ENCODE measurements at regions not wholly inside any gene's neighbourhood (a gene's known extent, or its start where the extent isn't known, plus 50 kb on each side); places are given as distances from the start of the nearest gene placed in this dataset.

DNA sequence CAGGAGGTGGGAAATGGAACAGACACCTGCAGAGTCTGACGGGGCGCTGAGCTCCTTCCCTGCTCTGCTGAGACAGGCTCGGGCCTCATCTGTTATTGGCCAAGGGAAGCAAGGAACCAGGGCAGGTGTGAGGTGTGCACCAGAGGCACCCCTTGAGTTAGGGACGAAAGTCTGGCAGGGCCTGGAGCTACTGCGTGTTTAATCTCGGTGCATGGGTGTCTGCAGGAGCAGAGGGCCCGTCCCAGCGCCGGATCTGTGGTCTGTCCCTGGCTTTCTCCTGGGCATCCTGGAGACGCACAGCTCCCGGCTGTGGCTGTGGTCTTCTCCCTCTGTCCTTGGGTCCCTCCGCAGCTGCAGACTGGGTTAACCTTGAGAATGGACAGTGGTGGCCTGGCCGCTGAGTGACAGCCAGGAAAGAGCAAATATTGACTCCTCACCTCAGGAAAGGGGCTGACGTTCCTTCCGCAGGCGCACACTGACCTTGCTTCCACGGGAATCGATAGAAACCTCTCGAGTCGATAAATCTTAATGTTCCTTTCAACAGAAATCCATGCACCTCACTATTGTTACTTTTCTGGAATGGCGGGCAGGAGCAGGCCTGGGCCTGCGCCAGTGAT is 975.6 kb downstream of the BRD1 start:
- H3K27me3 ChIP-seq = no peaks in the 10 kb centered on the region
- no peaks in the 10 kb centered on the region for H3K4me1 ChIP-seq (ENCODE audit: low read depth)
- no peaks in the 10 kb centered on the region for H3K9me3 ChIP-seq (ENCODE audit: low read depth)
- TF ChIP-seq, protein P1, sequence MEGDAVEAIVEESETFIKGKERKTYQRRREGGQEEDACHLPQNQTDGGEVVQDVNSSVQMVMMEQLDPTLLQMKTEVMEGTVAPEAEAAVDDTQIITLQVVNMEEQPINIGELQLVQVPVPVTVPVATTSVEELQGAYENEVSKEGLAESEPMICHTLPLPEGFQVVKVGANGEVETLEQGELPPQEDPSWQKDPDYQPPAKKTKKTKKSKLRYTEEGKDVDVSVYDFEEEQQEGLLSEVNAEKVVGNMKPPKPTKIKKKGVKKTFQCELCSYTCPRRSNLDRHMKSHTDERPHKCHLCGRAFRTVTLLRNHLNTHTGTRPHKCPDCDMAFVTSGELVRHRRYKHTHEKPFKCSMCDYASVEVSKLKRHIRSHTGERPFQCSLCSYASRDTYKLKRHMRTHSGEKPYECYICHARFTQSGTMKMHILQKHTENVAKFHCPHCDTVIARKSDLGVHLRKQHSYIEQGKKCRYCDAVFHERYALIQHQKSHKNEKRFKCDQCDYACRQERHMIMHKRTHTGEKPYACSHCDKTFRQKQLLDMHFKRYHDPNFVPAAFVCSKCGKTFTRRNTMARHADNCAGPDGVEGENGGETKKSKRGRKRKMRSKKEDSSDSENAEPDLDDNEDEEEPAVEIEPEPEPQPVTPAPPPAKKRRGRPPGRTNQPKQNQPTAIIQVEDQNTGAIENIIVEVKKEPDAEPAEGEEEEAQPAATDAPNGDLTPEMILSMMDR (IDR thresholded peaks at IDR 0.05; ENCODE audit: low read depth, low read length) = no peak
- H3K4me3 ChIP-seq = no peak overlapping the region
- no peaks in the 10 kb centered on the region for H3K36me3 ChIP-seq
- no peak overlapping the region for H3K27ac ChIP-seq
- DNase-seq (ENCODE audit: low read depth in 1 of 2, low spot score in 1 of 2) = no peak

DNA sequence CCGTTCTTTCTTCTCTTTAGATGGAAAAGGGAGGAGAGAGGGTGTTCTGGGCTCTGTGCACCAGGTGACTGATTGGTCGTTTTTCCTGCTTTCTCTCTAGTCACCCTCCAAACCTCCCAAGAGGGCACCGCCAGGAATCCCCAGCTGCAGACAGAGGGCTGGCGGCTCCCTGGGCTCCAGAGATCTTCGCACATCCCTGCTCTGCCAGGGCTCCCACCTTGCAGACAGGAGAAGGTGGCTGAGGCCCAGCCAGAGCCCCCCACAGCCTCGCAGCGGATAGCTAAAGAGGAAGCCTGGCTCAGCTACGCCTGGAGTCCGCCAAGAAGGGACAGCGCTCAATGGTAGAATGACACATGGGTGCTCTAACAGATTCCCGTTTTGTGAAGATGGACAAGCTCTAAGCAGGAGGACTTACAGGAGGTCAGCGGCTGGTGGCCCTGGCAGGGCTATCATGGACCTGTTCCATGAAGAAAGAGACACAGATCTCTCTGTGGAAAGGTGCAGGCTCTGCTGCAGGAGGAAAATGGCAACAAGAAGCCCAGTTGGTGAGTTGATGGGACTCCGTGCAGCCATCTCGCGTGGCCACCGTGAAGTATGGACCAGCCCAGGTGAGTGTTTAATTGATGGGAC is 976.9 kb downstream of the BRD1 start:
- Histone ChIP-seq H3K4me3 (no peak overlapping the region), H3K27ac (no peak overlapping the region), H3K27me3 (no peaks in the 10 kb centered on the region), H3K4me1 (ENCODE audit: low read depth) (no peaks in the 10 kb centered on the region), H3K9me3 (ENCODE audit: low read depth) (no peaks in the 10 kb centered on the region), H3K36me3 (no peaks in the 10 kb centered on the region)
- TF ChIP-seq, protein P1 (IDR thresholded peaks at IDR 0.05; ENCODE audit: low read depth, low read length) = no peak
- no peak for DNase-seq (ENCODE audit: low read depth in 1 of 2, low spot score in 1 of 2)

DNA sequence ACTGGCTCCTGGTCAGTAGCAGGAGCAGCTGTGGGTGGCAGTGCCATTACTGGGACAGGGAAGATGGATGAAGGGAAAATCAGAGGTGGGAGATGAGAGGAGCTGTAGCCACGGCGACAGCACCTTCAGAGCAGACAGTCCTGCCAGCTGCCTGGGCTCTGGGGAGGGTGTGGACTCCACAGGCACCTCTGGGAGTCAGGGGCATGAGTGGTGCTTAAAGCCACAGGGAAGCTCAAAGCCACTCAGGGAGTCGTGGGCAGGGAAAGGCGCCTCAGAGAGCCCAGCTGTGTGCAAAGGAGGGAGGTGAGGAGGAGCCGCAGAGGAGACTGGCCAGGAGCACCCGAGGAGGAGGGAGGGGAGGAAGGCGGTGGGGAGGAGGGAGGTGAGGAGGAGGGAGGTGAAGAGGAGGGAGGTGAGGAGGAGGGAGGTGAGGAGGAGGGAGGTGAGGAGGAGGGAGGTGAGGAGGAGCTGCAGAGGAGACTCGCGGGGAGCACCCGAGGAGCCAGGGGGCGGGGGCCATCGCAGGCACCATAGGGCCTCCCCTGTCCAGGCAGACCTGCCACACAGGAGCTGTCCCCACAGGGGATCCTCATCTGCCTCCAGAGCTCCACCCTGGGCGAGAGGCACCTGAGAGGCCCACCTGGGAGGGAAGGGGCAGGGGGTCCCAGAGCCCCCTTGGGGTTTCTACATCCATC is 977.6 kb downstream of the BRD1 start:
- H3K4me1 ChIP-seq (ENCODE audit: low read depth) = no peaks in the 10 kb centered on the region
- no peaks in the 10 kb centered on the region for H3K27me3 ChIP-seq
- H3K9me3 ChIP-seq (ENCODE audit: low read depth) = no peaks in the 10 kb centered on the region
- TF ChIP-seq, protein P1 (IDR thresholded peaks at IDR 0.05; ENCODE audit: low read depth, low read length) = no peak
- no peak for DNase-seq (ENCODE audit: low read depth in 1 of 2, low spot score in 1 of 2)
- no peak overlapping the region for H3K27ac ChIP-seq
- H3K4me3 ChIP-seq = no peak overlapping the region
- H3K36me3 ChIP-seq = no peaks in the 10 kb centered on the region

DNA sequence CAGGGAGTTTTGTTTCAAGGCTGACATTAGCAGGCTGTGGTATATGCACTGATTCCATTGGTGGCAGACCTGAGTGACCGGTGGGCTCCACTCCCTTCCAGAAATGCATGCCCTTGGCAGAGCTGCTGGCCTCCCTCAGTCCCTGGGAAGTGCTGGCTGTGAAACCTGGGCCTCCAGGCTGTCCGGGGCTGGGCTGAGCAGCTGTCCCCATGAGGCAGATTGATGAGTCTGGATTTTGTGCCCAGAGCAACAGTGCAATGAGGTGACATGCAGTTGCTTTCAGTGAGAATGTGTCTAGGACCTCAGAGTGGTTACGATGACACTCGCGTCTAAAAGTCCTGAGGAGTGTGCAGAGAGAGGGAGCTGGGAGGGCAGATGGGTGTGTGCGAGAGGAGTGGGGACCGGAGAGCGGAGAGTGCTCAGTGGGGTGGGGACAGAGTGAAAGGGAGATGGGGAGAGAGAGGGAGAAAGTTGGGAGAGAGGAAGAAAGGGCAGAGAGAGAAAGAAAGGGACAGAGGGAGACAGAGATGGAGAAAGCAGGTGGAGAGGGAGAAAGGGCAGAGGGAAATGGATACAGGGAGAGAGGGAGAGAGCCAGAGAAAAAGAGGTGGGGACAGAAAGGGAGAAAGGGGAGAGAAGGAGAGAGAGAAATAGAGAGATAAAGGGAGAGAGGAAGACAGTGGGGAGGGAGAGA is 978.3 kb downstream of the BRD1 start:
- no peaks in the 10 kb centered on the region for H3K9me3 ChIP-seq (ENCODE audit: low read depth)
- TF ChIP-seq, protein P1 (IDR thresholded peaks at IDR 0.05; ENCODE audit: low read depth, low read length) = no peak
- H3K4me3 ChIP-seq = no peak overlapping the region
- DNase-seq (ENCODE audit: low read depth in 1 of 2, low spot score in 1 of 2) = no peak
- H3K36me3 ChIP-seq = no peaks in the 10 kb centered on the region
- H3K27me3 ChIP-seq = no peaks in the 10 kb centered on the region
- no peaks in the 10 kb centered on the region for H3K4me1 ChIP-seq (ENCODE audit: low read depth)
- H3K27ac ChIP-seq = no peak overlapping the region

DNA sequence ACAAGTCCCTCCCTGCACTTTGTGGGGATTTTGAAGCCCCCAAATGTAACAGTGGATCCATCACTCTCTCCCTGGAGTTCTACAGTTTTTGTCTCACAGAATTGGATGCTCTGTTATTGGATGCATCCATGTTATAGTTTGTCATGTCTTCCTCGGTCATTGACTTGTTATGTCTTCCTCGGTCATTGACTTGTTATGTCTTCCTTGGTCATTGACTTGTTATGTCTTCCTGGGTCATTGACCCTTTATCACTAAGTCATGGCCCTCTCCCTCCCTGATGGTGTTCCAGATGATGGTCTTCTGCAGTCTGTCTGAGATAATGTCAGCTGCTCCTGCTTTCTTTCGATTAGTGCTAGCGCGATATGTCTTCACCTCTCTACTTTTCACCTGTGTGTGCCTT is 981.5 kb downstream of the BRD1 start:
- Histone ChIP-seq H3K4me1 (ENCODE audit: low read depth) (no peaks in the 10 kb centered on the region), H3K36me3 (no peaks in the 10 kb centered on the region), H3K9me3 (ENCODE audit: low read depth) (no peaks in the 10 kb centered on the region), H3K4me3 (no peak overlapping the region), H3K27ac (no peak overlapping the region), H3K27me3 (no peaks in the 10 kb centered on the region)
- TF ChIP-seq, protein P1 (IDR thresholded peaks at IDR 0.05; ENCODE audit: low read depth, low read length) = no peak
- DNase-seq (ENCODE audit: low read depth in 1 of 2, low spot score in 1 of 2) = no peak
